Loucy (cell line): ENCODE measurements at regions not wholly inside any gene's neighbourhood (a gene's known extent, or its start where the extent isn't known, plus 50 kb on each side); places are given as distances from the start of the nearest gene placed in this dataset.

Source experiments
- H2AFZ ChIP-seq: fragments of 200-600 bp; sonication (generic); 2 replicates; pipeline ENCODE4 v1.6.0; 2016; ENCODE audit warnings: antibody characterized with exemption, mild to moderate bottlenecking, low read length, moderate library complexity
- H3F3A ChIP-seq: fragments of 200-600 bp; 2 replicates; pipeline ENCODE4 v1.6.0; 2016; ENCODE audit warnings: antibody characterized with exemption, low read depth, mild to moderate bottlenecking
- H3K27me3 ChIP-seq: fragments of 200-600 bp; sonication (generic); 2 replicates; pipeline ENCODE4 v1.6.1; 2014; ENCODE audit warnings: low read length, mild to moderate bottlenecking; ENCODE audit not compliant: insufficient read depth, poor library complexity, severe bottlenecking
- H3K36me3 ChIP-seq: fragments of 200-600 bp; sonication (generic); 2 replicates; pipeline ENCODE4 v1.6.1; 2016; ENCODE audit warnings: low read length; ENCODE audit not compliant: insufficient read depth
- H3K4me1 ChIP-seq: fragments of 200-600 bp; sonication (generic); 2 replicates; pipeline ENCODE4 v1.5.1; 2014; ENCODE audit warnings: low read length, mild to moderate bottlenecking; ENCODE audit not compliant: insufficient read depth, poor library complexity, severe bottlenecking
- H3K4me2 ChIP-seq: fragments of 200-600 bp; sonication (generic); 2 replicates; pipeline ENCODE4 v1.6.0; 2014; ENCODE audit warnings: antibody characterized with exemption, low read length, low read depth, mild to moderate bottlenecking; ENCODE audit not compliant: poor library complexity, severe bottlenecking
- H3K4me3 ChIP-seq: fragments of 200-600 bp; sonication (generic); 2 replicates; pipeline ENCODE4 v1.5.1; 2014; ENCODE audit warnings: low read length, mild to moderate bottlenecking, mixed read lengths; ENCODE audit not compliant: poor library complexity, severe bottlenecking
- H3K79me2 ChIP-seq: fragments of 200-600 bp; sonication (generic); 2 replicates; pipeline ENCODE4 v1.6.1; 2014; ENCODE audit warnings: low read length; ENCODE audit not compliant: insufficient read depth
- H3K9ac ChIP-seq: fragments of 200-600 bp; sonication (generic); 2 replicates; pipeline ENCODE4 v1.6.0; 2014; ENCODE audit warnings: mild to moderate bottlenecking, low read depth, low read length, moderate library complexity; ENCODE audit not compliant: poor library complexity, severe bottlenecking
- H3K9me2 ChIP-seq: fragments of 200-600 bp; sonication (generic); replicated peaks from 2 replicates; pipeline ENCODE4 v1.6.1; 2016; ENCODE audit warnings: low read depth, low read length, mixed read lengths
- H3K9me3 ChIP-seq: fragments of 200-600 bp; sonication (generic); 2 replicates; pipeline ENCODE4 v1.6.1; 2014; ENCODE audit warnings: mild to moderate bottlenecking, antibody characterized with exemption, low read length, low read depth; ENCODE audit not compliant: insufficient read depth
- H4K20me1 ChIP-seq: fragments of 200-600 bp; sonication (generic); 2 replicates; pipeline ENCODE4 v1.6.0; 2014; ENCODE audit warnings: antibody characterized with exemption, low read length, mild to moderate bottlenecking; ENCODE audit not compliant: insufficient read depth, poor library complexity, severe bottlenecking
- CTCF ChIP-seq: fragments of 200-600 bp; sonication (generic); conservative IDR thresholded peaks from 2 replicates; pipeline ENCODE4 v1.5.1; 2014; ENCODE audit warnings: mild to moderate bottlenecking, antibody characterized with exemption, low read length
- EZH2phosphoT487 ChIP-seq: fragments of 200-600 bp; IDR thresholded peaks from 2 replicates; pipeline ENCODE4 v1.6.1; 2018; ENCODE audit warnings: antibody characterized with exemption, mild to moderate bottlenecking, moderate library complexity, borderline replicate concordance

GRCh38 chr1:162973381-162973795, 95.8 kb upstream of the RGS4 start:
- no peak overlapping the region for H3K9ac ChIP-seq
- no peaks in the 10 kb centered on the region for H3K79me2 ChIP-seq
- no peaks in the 10 kb centered on the region for H3K27me3 ChIP-seq
- H2AFZ ChIP-seq, result no peak overlapping the region
- H3K36me3 ChIP-seq, result no peaks in the 10 kb centered on the region
- TF ChIP-seq CTCF (no peak), EZH2phosphoT487 (no peak)
- H3K4me2 ChIP-seq, result no peak overlapping the region
- no peaks in the 10 kb centered on the region for H3F3A ChIP-seq
- H3K9me3 ChIP-seq, result no peaks in the 10 kb centered on the region
- H3K9me2 ChIP-seq, result no peaks in the 10 kb centered on the region
- H4K20me1 ChIP-seq, result no peaks in the 10 kb centered on the region
- no peaks in the 10 kb centered on the region for H3K4me1 ChIP-seq
- H3K4me3 ChIP-seq, result no peak overlapping the region

- Histone ChIP-seq H3K9me3 (no peaks in the 10 kb centered on the region), H2AFZ (no peak overlapping the region), H3K4me2 (no peak overlapping the region), H3K4me3 (no peak overlapping the region), H4K20me1 (no peaks in the 10 kb centered on the region), H3K27me3 (no peaks in the 10 kb centered on the region), H3K79me2 (no peaks in the 10 kb centered on the region), H3F3A (no peaks in the 10 kb centered on the region), H3K9ac (no peak overlapping the region), H3K4me1 (no peaks in the 10 kb centered on the region), H3K36me3 (no peaks in the 10 kb centered on the region), H3K9me2 (no peaks in the 10 kb centered on the region)
- TF ChIP-seq EZH2phosphoT487 (no peak), CTCF (no peak)
Measured at GRCh38 chr1:162972773-162973172, 96.4 kb upstream of the RGS4 start.

- no peak overlapping the region for H3K4me2 ChIP-seq
- no peaks in the 10 kb centered on the region for H3K79me2 ChIP-seq
- no peaks in the 10 kb centered on the region for H3K9me3 ChIP-seq
- no peak overlapping the region for H3K9ac ChIP-seq
- H3F3A ChIP-seq, result no peaks in the 10 kb centered on the region
- no peaks in the 10 kb centered on the region for H3K9me2 ChIP-seq
- no peaks in the 10 kb centered on the region for H3K4me1 ChIP-seq
- no peak for TF ChIP-seq EZH2phosphoT487
- no peak for TF ChIP-seq CTCF
- H3K4me3 ChIP-seq, result no peak overlapping the region
- no peaks in the 10 kb centered on the region for H4K20me1 ChIP-seq
- H2AFZ ChIP-seq, result no peak overlapping the region
- no peaks in the 10 kb centered on the region for H3K27me3 ChIP-seq
- no peaks in the 10 kb centered on the region for H3K36me3 ChIP-seq
Measured at GRCh38 chr1:162970021-162970420, 99.1 kb upstream of the RGS4 start.
